IPS-11a (cell line): ENCODE measurements at regions not wholly inside any gene's neighbourhood (a gene's known extent, or its start where the extent isn't known, plus 50 kb on each side); places are given as distances from the start of the nearest gene placed in this dataset.
"Not testable (repeated sequence)": the region's sequence is repeated elsewhere in the genome, so short reads cannot be mapped to it uniquely, and the experiment has no call there.

ENCODE experiments used
- H3K4me3 ChIP-seq: one replicate; pipeline ENCODE4 v1.5.1; 2013; ENCODE audit warnings: low read depth, low read length, control low read depth

DNA sequence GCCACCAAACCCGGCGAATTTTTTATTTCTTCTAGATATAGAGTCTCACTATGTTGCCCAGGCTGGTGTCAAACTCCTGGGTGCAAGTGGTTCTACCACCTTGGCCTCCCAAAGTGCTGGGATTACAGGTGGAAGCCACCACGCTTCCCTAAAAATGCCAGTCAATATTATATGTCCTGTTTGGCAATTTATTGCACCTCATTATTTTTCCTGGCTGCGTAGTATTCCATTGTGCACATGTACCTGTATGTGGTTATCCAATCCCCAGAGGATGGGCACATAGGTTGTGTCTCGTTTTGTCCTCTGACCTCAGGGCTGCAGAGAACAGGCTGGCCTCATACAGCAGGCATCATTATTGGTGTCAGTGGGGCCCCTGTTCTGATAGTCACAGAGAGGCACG, 181.7 kb downstream of the C9orf50 start:
- no peak overlapping the region for H3K4me3 ChIP-seq

DNA sequence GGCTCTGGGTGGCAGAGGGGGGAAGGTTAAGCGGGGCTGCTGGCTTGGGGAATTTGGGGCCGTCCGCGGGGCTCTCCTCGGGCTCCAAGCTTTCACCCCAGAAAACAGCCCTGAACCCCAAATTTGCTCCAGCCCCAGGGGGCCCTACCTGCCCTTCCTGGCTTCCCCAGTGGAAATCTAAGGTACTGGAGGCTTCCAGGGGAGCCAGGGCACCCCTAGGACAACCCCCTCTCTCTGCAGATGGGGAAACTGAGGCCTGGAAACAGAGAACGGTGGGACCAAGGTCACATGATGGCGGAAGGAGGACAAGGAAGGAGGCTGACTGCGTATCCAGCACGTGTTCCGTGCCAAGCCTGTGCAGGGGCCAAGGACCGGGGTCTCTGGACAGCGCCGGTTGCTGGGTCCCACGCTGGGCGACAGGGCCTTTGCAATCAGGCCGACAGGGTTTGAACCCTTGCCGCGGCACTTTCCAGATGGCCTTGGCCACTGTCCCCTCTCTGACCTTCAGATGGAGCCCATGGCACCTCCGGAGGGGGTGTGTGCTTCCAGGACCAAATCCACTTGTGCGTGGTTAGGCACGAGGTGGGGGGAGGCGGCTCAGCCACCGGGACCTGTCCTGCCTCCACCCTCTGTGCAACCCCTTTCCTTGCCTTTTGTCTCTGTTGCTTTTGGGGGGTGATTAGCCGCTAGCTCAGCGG, 183.1 kb downstream of the C9orf50 start:
- no peak overlapping the region for H3K4me3 ChIP-seq

DNA sequence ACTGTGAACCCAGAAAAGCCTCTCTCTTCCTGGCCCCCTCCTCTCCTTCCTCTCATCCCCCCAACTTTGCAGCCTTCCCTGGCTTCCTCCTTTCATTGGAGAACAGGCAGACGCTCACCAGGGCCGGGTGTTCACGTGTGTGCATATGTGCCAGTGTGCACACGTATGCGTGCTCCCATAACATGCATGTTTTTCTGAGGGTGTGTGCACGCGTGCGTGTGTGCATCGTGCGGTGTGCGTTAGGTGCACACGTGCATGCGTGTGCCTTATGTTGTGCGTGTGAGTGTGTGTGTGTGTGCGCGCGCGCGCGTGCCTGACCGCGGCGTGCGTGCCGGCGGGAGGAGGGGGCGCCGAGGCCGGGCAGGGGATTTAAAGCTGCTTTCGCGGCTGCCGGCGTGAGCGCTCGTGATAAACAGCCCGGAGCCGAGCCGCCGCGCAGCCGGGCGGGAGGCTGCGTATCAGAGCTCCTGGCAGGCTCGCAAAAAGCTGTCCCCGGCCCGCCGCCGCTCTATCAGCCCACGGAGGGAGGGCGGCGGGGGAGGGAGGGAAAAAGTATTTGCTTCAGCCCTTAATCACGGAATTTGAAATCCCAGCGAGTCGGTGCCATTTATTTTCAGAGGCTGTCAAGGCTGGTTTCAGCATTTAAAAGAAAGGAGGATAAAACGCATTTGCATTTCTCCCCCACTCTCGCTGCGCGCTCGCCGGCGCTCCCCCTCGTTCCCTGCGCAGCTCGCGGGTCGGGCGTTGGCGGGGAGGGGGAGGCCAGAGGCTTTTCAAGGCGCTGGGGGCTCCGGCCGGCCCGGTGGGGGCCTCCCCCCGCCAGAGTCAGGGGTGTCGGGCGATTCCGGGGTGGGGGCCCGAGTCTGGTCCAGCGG, 183.9 kb downstream of the C9orf50 start:
- no peak overlapping the region for H3K4me3 ChIP-seq

DNA sequence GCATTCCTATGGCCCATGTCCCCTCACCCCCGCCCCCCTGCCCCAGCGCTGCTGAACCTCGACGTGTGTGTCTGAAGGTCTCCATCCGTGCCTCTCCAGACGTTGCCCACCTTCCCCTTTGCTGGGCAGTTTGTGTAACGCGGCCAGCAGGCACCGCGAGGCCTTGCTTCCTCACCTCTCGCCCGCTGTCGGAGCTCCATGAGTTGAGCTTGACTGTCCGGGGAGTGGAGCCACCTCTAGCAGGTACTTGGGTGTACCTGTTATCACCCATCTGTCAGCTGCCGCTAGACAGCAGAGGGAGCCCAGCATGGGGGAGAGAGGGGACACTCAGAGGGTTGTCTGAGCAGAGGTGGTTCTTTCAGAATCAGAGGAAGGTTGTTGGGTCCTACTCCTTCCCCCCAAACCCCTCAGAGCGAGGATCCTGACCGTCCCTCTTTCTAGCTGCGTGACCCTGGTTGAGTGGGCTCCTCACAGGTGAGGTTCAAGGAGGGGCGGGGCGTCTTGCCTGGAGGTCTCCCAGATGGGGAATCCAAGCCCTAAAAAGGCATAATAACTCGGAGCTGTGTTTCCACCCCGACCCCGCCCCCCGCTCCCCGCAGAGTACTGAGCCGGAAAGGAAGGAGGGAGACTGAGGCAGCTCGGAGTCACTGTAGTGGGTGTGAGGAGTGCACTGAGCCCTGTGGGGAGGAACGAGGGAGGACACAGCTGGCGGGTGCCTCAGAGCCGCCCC, 184.7 kb downstream of the C9orf50 start:
- no peak overlapping the region for H3K4me3 ChIP-seq

DNA sequence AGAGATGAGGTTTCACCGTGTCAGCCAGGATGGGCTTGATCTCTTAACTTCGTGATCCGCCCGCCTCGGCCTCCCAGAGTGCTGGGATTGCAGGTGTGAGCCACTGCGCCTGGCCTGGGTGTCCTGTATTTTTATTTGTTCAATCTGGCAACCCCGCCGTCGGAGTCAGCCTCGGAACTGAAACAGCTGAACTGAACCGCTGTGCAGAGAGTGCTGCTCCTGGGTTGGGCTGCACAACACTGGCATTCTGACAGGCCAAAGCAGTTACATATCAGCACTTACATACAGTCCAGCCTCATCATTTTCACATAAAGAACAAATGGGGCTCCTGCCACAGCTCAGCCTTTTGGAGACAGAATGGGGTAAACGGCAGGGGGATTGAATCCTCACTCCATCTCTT, 185.6 kb downstream of the C9orf50 start:
- H3K4me3 ChIP-seq, result no peak overlapping the region

DNA sequence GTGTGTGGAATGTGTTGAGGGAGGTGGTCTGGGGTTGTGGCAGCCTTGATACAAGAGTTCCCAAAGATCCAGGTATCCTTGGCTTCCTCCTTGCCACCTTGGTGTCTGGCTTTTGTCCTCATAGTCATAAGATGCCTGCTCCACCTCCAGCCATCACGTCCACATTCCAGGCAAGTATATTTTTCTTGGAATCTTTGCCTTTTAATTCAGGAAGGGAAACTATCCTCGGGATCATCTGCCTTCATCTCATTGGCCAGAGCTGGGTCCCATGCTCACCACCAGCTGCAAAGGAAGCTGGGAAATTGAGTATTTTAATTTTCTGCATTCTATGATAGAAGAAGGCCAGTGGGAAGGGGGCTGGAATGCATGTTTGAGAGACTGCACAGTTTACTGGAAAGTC, 186.7 kb downstream of the C9orf50 start:
- H3K4me3 ChIP-seq, result no peak overlapping the region

DNA sequence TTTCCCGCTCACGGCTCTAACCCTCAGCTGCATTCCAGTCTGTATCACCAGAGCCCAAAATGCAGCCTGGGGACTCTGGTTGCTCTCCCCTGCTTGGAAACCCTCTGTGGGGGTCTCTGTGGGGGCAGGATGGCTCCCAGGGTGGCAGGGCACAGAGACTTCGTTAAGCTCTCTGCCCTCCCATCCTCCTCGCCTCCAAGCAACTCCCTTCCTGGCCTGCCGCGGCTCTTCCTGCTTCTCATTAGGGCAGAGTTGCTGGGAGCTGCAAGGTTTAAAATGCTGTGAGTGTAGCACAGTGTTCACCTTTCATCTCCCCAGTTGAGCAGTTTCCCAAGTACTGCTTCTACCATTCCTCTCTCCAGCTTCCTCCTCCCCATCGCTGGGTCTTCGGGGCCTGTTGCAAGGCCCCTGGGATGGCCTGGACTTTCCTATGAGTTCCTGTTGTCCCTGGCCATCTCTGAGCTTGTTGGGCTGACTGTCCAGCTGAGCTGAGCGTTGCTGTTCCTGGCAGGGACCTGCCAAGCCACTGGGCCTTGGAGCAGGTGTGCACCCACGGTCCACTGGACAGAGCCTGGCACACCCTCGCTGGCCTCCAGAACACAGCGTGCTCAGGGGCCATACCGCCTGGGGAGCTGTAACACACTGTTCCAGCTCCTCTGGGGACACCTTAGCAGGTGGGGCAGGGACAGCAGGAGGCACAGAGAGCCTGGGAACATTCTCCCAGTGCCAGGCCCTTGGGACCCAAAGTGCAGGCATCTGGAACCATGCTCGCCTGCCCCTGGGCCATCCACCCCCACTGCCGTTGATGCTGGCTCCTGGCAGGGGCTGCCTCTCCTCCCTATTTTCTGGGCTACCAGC, 188.4 kb downstream of the C9orf50 start:
- no peak overlapping the region for H3K4me3 ChIP-seq

DNA sequence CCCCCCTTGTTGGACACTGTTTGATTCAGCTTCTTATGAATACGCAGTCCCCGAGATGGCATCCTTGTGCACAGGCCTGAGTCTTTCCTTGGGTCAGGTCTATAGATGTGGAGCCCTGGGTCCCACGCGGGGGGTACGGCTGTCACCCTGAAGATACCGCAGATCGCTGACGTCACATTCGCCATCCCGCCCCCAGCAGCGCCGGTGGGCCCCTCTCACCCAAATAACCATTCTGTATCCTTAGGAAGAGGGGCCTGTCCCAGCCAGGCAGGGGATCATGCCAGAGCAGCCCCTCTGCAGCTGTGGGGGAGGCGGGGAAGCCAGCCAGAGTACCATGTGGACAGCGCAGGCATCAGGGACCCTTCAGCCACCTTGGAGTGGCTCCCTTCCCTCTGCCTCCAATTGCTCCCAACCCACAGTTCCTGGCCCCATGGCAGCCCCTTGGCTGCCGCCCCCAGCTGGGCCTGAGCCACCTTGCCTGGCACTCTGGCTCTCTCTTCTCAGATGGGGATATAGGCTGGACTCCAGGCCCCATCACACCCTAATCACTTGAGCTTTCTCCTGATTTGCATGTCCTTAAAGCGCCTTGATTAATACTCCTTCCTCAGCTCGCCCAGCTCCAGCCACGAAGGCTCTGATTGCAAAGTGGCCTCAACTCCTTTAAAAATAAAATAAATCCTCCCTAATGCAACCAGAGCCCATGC, 189.8 kb downstream of the C9orf50 start:
- no peak overlapping the region for H3K4me3 ChIP-seq

DNA sequence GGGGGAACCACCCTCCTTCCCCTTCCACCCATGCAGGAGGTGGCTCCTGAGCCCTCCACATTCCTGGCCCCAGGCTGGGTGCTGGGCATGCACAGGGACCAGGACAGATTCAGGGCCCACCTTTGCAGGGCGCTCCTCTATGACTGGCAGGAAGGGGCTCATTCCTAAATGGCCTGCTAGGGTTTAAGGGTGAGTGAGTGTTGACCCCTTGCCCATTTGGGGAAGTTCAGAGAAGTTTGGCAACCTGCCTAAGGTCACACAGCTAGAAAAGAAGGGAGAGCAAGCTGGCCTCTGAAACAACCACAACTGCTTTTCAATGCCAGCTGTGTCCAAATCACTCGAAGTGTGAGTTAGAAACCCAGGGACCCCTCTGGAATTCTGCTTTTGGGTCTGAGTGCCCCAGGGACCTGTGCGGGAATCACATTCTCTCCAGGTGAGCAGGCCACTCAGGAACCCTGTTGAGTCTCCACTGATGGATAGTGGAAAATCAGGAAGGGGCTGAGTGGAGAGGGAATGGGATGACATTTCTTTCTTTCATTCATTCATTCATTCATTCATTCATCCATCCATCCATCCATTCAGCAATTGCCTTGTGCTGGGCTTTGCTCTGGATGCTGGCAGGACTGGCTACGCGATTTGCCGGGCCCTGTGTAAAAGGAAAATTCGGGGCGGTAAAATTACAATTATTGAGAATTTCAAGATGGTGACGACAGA, 191.9 kb downstream of the C9orf50 start:
- H3K4me3 ChIP-seq, result no peak overlapping the region

DNA sequence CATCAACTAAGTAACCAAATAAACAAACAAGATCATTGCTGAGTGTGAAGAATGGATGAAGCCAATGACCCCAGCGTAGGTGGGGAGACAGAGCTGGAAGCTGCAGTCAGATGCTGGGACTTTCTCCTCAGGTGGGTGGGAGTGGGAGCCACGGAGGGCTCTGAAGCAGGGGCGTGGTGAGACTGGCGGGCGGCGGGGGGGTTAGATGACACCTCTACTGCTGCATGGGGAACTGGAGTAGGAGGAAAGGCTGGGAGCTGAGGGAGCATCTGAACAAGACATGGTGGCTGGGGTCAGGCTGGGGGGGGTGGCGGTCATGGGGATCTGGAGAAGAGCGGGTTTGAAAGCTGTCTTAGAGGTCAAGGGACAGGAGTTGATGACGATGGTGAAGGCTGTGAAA, 193.8 kb downstream of the C9orf50 start:
- H3K4me3 ChIP-seq, result no peak overlapping the region

DNA sequence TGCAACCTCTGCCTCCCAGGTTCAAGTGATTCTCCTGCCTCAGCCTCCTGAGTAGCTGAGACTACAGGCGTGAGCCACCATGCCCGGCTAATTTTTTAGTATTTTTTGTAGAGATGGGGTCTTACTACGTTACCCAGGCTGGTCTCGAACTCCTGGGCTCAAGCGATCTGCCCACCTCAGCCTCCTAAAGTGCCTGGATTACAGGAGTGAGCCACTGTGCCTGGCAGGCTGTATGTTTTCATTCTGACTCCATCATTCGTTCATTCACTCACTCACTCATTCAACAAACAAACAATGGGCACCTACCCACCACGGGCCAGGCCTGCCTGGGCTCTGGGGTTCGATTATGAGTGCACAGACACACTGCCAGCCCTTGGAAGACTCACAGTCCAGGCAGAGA, 197.1 kb downstream of the C9orf50 start:
- H3K4me3 ChIP-seq, result not testable (repeated sequence)

DNA sequence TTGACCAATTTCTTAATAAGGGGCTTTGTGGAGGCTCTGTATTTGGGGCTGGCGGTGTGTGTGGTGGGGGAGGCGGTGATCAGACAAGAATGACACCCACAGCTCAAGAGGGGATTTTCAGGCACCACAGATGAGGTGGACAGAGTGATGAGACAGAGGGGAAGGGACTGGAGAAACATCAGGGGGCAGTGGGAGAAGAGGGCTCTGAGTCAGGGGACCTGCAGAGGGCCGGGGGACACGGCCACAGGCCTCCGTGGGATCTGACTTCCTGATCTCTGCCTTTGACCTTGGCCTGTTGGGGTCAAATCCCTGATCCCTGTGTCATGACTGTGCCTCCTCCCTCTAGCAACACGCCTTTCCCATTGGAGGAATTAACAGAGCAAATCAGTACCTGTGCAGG, 197.7 kb downstream of the C9orf50 start:
- H3K4me3 ChIP-seq, result no peak overlapping the region

DNA sequence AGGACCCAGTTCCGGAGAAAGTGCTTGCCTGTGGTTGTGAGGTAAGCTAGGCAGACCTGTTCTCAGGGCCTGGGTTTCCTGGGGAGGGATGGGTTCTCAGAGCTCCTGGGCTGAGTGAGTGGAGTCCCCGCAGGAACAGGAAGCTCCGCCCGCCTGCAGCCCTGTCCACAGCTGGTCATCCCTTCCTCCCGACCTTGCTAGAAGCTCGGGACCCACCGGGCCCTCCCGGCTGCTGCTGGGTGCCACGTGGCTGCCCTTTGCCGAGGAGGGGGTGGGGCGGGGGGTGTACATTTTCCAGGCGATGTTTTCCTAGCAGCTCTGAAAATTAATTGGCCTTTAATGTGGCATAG, 198.1 kb downstream of the C9orf50 start:
- H3K4me3 ChIP-seq, result no peak overlapping the region

DNA sequence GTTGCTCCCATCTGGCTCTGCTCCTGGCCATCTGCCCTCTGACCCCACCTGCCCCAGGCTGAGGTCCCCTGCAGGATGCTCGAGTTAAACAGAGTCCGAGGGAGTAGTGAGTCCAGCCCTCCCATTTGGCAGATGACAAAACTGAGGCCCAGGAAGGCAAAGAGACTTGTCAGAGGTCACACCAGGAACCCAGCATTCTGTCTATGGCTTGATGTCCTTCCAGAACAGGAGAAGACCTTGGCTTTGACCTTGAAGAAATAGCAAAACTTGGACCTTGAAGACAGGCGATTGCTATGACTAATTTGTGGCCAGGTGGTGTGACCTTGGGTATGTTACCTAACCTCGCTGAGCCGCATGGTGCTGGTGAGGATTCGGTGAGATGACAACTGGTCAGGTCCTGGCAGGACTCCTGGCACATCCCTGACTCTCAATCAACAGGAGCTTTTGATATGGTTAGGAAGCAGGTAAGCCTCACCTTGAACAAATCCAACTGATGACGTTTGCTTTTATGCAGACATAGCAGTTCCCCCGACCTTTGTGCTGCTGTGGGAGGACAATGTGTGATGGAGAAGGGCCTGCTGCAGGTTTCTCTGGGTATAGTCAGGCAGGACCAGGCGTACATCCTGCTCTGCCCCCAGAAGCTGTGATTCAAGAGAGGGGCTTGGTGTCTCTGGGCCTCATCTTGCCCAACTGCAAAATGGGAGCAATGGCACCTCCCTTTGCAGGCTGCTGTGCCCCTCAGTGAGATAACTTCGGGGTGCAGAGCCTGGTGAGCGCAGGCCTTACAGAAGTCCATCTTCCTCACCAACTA, 198.7 kb downstream of the C9orf50 start:
- no peak overlapping the region for H3K4me3 ChIP-seq

DNA sequence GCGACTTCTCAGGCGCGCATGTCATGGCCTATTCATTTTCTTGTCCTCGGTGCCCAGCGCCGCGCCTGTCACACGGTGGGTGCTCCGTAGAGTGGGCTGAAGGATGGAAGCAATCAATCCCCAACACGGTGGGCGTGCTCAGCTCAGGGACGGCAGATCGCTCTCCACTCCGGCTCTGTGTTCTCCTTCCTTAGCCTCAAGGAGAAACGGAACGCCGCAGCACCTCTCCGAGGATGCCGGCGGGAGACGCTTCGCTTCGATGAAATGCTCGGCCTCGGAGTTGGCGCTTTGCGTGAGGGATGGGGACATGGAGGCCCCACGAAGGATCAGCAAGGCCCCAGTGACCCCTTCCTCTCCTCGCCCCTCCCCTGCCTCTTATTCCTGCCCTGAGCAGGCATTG, 199.5 kb downstream of the C9orf50 start:
- H3K4me3 ChIP-seq, result no peak overlapping the region

DNA sequence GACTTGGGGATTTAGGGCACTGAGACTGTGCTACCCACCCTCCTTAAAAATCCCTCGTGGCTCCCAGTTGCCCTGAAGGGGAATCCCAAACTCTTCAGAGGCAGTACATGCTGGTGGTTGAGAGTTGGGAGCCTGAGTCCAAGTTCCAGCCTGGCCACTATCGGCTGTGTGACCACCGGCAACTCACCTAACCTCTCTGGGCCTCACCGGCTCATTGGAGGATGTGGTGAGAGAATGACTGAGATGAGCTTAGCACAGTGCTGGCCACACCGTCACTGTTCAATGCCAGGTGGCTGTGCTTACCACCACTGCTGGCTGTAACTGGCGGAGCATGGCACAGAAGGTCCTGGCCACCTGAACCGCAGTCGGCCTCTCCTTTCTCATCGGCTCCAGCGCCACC, 200.2 kb downstream of the C9orf50 start:
- no peak overlapping the region for H3K4me3 ChIP-seq

DNA sequence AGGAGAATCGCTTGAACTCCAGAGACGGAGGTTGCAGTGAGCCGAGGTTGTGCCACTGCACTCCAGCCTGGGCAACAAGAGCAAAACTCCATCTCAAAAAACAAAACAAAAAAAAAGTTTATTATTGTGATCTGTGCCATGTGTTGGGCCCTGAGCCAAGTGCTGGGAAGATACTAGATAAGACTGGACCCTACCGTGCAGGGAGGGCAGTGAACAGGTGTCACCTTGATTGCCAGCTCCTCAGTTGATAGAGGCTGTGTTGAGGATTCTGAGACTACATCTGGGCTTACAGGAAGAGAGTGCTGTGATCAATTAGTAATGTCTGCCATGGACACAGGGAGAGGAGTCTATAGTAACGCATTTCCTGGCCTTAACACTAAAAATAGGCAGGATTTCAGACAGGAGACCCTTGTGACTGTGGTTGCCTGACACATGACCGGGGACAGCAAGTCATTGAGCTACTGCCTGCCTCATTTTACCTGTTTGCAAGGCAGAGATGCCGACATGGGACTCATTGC, 201.5 kb downstream of the C9orf50 start:
- H3K4me3 ChIP-seq, result no peak overlapping the region

DNA sequence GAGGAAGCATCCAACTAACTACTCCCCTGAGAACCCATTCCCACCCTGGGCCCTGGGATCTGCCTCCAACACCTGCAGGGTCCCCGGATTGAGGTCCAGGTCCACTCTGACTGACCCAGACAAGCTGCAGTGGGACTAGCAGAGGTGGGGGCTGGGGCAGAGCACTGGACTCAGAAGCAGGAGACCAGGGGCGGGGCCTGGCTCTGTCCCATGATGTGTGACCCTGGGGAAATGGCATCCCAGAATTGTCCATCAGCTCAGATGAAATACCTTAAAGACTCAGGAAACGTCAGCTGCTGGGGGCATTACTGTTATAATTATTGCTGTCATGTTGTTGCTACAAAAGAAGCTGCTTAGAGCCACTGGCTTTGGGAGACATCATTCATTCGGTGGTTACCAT, 202.4 kb downstream of the C9orf50 start:
- H3K4me3 ChIP-seq, result no peak overlapping the region
